ENCODE measurements at regions not wholly inside any gene's neighbourhood (a gene's known extent, or its start where the extent isn't known, plus 50 kb on each side); places are given as distances from the start of the nearest gene placed in this dataset.

DNA sequence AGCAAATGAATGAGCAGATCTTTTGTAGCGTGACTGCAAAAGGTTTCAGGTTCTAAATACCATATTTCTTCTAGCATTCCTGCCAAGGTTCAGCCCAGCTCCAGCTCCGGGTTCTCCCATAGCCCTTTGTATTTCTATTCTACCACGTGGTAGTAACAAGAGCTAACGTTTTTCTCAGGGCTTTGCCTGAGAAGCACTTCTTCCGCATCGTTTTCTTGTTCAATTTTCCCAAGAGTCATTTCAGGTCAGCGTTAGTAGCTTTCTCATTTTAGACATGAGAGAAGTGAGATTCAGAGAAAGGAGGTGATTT is 120.1 kb upstream of the MYCN start:
- H4K8ac ChIP-seq (ENCODE audit: extremely low read depth, insufficient read depth, low read length): no peak overlapping the region
- H3K27ac ChIP-seq (ENCODE audit: low read depth, low read length): no peak overlapping the region
- no peak overlapping the region for H2AK5ac ChIP-seq (ENCODE audit: low read depth, low read length)
- no peak overlapping the region for H3K14ac ChIP-seq (ENCODE audit: insufficient read length)
- H3K27me3 ChIP-seq (replicated peaks in 1 of 4; ENCODE audit: control insufficient read depth in 3 of 4, extremely low read depth in 1 of 4, insufficient read depth in 3 of 4, low read length in 3 of 4): no peaks in the 10 kb centered on the region
- FAIRE-seq: no peak
- H3K23me2 ChIP-seq (ENCODE audit: low read depth, low read length): no peaks in the 10 kb centered on the region
- no peak overlapping the region for H2BK20ac ChIP-seq (ENCODE audit: low read length)
- no peak overlapping the region for H3K56ac ChIP-seq (replicated peaks; ENCODE audit: insufficient read length, low read depth, low read length)
- no peak overlapping the region for H3K4me2 ChIP-seq (ENCODE audit: insufficient read depth in 1 of 2, low read depth in 2 of 2, low read length in 2 of 2)
- H2BK120ac ChIP-seq (replicated peaks; ENCODE audit: low read depth, low read length): no peak overlapping the region
- H3K36me3 ChIP-seq (ENCODE audit: control insufficient read depth in 2 of 4, insufficient read depth in 4 of 4, low read length in 3 of 4): no peaks in the 10 kb centered on the region
- no peak overlapping the region for H3K4me3 ChIP-seq (ENCODE audit: extremely low read depth in 1 of 4, insufficient read depth in 2 of 4, low read depth in 3 of 4, low read length in 4 of 4)
- H2AFZ ChIP-seq (ENCODE audit: low read length): no peak overlapping the region
- H2BK5ac ChIP-seq (ENCODE audit: low read depth, low read length): no peak overlapping the region
- no peak overlapping the region for H2BK15ac ChIP-seq (ENCODE audit: low read length)
- H3K9me3 ChIP-seq (ENCODE audit: insufficient read depth in 2 of 2, low read depth in 1 of 2, low read length in 1 of 2): no peaks in the 10 kb centered on the region
- H3K4me1 ChIP-seq (replicated peaks in 1 of 4; ENCODE audit: control insufficient read depth in 3 of 4, insufficient read depth in 4 of 4, low read length in 3 of 4): no peaks in the 10 kb centered on the region
- no peak overlapping the region for H3K23ac ChIP-seq (ENCODE audit: insufficient read length)
- H3K4ac ChIP-seq (replicated peaks; ENCODE audit: insufficient read length, low read depth, low read length): no peak overlapping the region
- H3K9ac ChIP-seq (replicated peaks in 1 of 4; ENCODE audit: extremely low read depth in 1 of 4, low read depth in 3 of 4, low read length in 3 of 4): no peak overlapping the region
- H4K5ac ChIP-seq (ENCODE audit: insufficient read length, low read depth, low read length): no peak overlapping the region
- no peaks in the 10 kb centered on the region for H3K79me2 ChIP-seq (ENCODE audit: control insufficient read depth in 1 of 2, insufficient read depth in 2 of 2, low read length in 2 of 2)
- H4K91ac ChIP-seq (replicated peaks; ENCODE audit: insufficient read length, low read length): no peak overlapping the region
- H4K20me1 ChIP-seq (replicated peaks in 1 of 2; ENCODE audit: control insufficient read depth in 1 of 2, insufficient read depth in 2 of 2, low read length in 2 of 2): no peaks in the 10 kb centered on the region
- 90% methylated on average over 7 of the region's 7 CpGs; no CpG with 5 or more reads in 1 of the 2 experiments for WGBS, 2 experiments (ENCODE audit: extremely low coverage in 1 of 2, insufficient coverage in 1 of 2, insufficient read length in 1 of 2, insufficient replicate concordance in 2 of 2, low coverage in 1 of 2, low lambda C conversion rate in 2 of 2, missing lambda C conversion rate in 1 of 2)
- no peak for DNase-seq (ENCODE audit: low read depth in 1 of 2, low spot score in 2 of 2)
- no peak for TF ChIP-seq MAFK (IDR thresholded peaks at IDR 0.05; ENCODE audit: low read depth, low read length)
- TF ChIP-seq SP4 (IDR thresholded peaks at IDR 0.05; ENCODE audit: low read length): no peak
- TF ChIP-seq, protein P1, sequence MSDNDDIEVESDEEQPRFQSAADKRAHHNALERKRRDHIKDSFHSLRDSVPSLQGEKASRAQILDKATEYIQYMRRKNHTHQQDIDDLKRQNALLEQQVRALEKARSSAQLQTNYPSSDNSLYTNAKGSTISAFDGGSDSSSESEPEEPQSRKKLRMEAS (IDR thresholded peaks at IDR 0.05): no peak
- TF ChIP-seq, protein P2, sequence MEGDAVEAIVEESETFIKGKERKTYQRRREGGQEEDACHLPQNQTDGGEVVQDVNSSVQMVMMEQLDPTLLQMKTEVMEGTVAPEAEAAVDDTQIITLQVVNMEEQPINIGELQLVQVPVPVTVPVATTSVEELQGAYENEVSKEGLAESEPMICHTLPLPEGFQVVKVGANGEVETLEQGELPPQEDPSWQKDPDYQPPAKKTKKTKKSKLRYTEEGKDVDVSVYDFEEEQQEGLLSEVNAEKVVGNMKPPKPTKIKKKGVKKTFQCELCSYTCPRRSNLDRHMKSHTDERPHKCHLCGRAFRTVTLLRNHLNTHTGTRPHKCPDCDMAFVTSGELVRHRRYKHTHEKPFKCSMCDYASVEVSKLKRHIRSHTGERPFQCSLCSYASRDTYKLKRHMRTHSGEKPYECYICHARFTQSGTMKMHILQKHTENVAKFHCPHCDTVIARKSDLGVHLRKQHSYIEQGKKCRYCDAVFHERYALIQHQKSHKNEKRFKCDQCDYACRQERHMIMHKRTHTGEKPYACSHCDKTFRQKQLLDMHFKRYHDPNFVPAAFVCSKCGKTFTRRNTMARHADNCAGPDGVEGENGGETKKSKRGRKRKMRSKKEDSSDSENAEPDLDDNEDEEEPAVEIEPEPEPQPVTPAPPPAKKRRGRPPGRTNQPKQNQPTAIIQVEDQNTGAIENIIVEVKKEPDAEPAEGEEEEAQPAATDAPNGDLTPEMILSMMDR (IDR thresholded peaks at IDR 0.05; ENCODE audit: control extremely low read depth in 1 of 3, insufficient read depth in 1 of 3, low read depth in 1 of 3, low read length in 3 of 3): no peak
- TF ChIP-seq TCF12 (IDR thresholded peaks at IDR 0.05; ENCODE audit: low read depth, low read length): no peak
- TF ChIP-seq POU5F1 (IDR thresholded peaks at IDR 0.05; ENCODE audit: low read depth, low read length): no peak
- ChIA-PET POLR2A (ENCODE audit: partially characterized antibody) (no interaction called here), CTCF (ENCODE audit: partially characterized antibody) (interaction anchor here (0.8 to 2.7 kb wide), 8 partner anchors 9 to 183 kb away, joined by 3 to 8 read pairs (median 4); no protein-coding TSS in a partner anchor)
- H3K79me1 ChIP-seq (ENCODE audit: low read depth, low read length): no peaks in the 10 kb centered on the region
- H3K18ac ChIP-seq (ENCODE audit: extremely low read depth, low read length): no peak overlapping the region
- no peak overlapping the region for H2BK12ac ChIP-seq (ENCODE audit: low read depth, low read length)
